ENCODE measurements at regions not wholly inside any gene's neighbourhood (a gene's known extent, or its start where the extent isn't known, plus 50 kb on each side); places are given as distances from the start of the nearest gene placed in this dataset.

GRCh38 chr14:101288436-101289229 is 272.7 kb upstream of the DIO3 start:
- no peaks in the 10 kb centered on the region for H3K9me3 Mint-ChIP-seq (ENCODE audit: low read depth)
- H3K4me3 Mint-ChIP-seq (ENCODE audit: low read depth) = no peak overlapping the region
- TF ChIP-seq, protein P1, sequence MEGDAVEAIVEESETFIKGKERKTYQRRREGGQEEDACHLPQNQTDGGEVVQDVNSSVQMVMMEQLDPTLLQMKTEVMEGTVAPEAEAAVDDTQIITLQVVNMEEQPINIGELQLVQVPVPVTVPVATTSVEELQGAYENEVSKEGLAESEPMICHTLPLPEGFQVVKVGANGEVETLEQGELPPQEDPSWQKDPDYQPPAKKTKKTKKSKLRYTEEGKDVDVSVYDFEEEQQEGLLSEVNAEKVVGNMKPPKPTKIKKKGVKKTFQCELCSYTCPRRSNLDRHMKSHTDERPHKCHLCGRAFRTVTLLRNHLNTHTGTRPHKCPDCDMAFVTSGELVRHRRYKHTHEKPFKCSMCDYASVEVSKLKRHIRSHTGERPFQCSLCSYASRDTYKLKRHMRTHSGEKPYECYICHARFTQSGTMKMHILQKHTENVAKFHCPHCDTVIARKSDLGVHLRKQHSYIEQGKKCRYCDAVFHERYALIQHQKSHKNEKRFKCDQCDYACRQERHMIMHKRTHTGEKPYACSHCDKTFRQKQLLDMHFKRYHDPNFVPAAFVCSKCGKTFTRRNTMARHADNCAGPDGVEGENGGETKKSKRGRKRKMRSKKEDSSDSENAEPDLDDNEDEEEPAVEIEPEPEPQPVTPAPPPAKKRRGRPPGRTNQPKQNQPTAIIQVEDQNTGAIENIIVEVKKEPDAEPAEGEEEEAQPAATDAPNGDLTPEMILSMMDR (IDR thresholded peaks at IDR 0.05; ENCODE audit: unreplicated experiment) = no peak
- DNase-seq (ENCODE audit: low spot score, unreplicated experiment) = no peak
- peaks cover 6% of the 10 kb centered on the region for H3K27me3 Mint-ChIP-seq
- peak overlapping the region; percentile 27 for H3K27ac Mint-ChIP-seq
- H3K4me1 Mint-ChIP-seq (ENCODE audit: low read depth) = peaks cover 16% of the 10 kb centered on the region
- no peaks in the 10 kb centered on the region for H3K36me3 Mint-ChIP-seq (ENCODE audit: insufficient read depth)

- TF ChIP-seq, protein P1 (IDR thresholded peaks at IDR 0.05; ENCODE audit: unreplicated experiment) = no peak
- Mint-ChIP-seq H3K4me1 (ENCODE audit: low read depth) (peaks cover 16% of the 10 kb centered on the region), H3K36me3 (ENCODE audit: insufficient read depth) (no peaks in the 10 kb centered on the region), H3K9me3 (ENCODE audit: low read depth) (no peaks in the 10 kb centered on the region), H3K27ac (no peak overlapping the region), H3K27me3 (peaks cover 6% of the 10 kb centered on the region), H3K4me3 (ENCODE audit: low read depth) (peak overlapping the region; percentile 4)
- DNase-seq (ENCODE audit: low spot score, unreplicated experiment) = no peak
Measured at GRCh38 chr14:101289230-101289690, 272.0 kb upstream of the DIO3 start.

DNA sequence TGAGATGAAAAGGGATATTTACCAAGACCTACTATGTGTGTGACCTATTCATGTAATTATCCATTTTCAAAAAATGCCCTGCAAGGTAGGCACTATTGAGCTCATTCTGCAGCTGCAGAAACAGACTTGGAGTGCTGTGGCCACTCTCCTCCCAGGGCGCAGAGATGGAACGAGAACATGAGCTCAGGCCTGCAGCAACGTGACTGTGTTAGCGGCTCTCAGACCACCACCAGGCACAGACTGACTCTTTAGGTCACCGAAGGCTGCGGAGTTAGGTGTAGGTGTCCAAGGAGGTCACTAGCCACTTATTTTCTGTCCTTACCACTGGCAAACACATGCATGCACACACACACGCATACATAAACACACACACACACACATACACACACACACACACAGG is 271.4 kb upstream of the DIO3 start:
- H3K36me3 Mint-ChIP-seq (ENCODE audit: insufficient read depth) = no peaks in the 10 kb centered on the region
- H3K4me1 Mint-ChIP-seq (ENCODE audit: low read depth) = peaks cover 16% of the 10 kb centered on the region
- no peak overlapping the region for H3K27ac Mint-ChIP-seq
- H3K4me3 Mint-ChIP-seq (ENCODE audit: low read depth) = no peak overlapping the region
- peaks cover 6% of the 10 kb centered on the region for H3K27me3 Mint-ChIP-seq
- TF ChIP-seq, protein P1 (IDR thresholded peaks at IDR 0.05; ENCODE audit: unreplicated experiment) = no peak
- H3K9me3 Mint-ChIP-seq (ENCODE audit: low read depth) = no peaks in the 10 kb centered on the region
- no peak for DNase-seq (ENCODE audit: low spot score, unreplicated experiment)

DNA sequence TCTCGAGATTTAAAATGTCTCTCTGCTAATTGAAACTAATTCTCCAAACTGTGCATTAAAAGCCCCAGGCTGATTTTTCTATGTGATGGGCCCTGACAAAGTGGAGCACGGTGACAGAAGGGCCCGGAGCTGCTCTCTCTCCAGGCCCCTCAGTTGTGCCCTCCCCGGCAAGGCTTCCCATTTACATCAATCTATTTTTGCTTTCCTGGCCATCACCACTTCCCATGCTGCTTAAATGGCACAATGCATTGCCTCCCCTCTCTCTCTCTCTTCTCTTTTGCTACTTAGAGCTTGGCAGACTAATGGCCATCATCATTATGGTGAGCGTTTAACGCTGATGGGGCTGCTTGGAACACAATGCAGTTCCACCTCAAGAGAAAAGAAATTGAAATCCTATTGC is 270.7 kb upstream of the DIO3 start:
- peaks cover 16% of the 10 kb centered on the region for H3K4me1 Mint-ChIP-seq (ENCODE audit: low read depth)
- H3K27me3 Mint-ChIP-seq = peaks cover 3% of the 10 kb centered on the region
- H3K4me3 Mint-ChIP-seq (ENCODE audit: low read depth) = no peak overlapping the region
- TF ChIP-seq, protein P1 (IDR thresholded peaks at IDR 0.05; ENCODE audit: unreplicated experiment) = no peak
- H3K27ac Mint-ChIP-seq = no peak overlapping the region
- H3K36me3 Mint-ChIP-seq (ENCODE audit: insufficient read depth) = peaks cover 1% of the 10 kb centered on the region
- peaks cover 2% of the 10 kb centered on the region for H3K9me3 Mint-ChIP-seq (ENCODE audit: low read depth)
- no peak for DNase-seq (ENCODE audit: low spot score, unreplicated experiment)

DNA sequence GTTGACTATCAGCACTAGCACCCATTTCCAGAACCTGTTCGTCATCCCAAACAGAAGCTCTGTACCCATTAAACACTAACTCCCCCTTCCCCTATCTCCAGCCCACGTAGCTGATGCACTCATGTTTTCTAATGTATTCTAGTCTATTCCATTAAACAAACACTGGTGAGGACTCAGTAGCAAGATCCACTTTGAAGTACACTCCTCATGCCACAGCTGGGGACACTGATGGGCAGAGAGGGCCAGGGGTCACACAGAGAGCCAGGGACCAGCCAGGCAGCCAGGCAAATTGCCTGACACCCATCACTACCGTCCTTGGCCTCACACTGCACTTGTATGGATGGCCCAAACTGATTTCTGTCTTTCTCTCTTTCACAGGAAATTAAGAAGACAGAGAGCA is 269.9 kb upstream of the DIO3 start:
- DNase-seq (ENCODE audit: low spot score, unreplicated experiment) = no peak
- peaks cover 10% of the 10 kb centered on the region for H3K9me3 Mint-ChIP-seq (ENCODE audit: low read depth)
- H3K36me3 Mint-ChIP-seq (ENCODE audit: insufficient read depth) = peaks cover 6% of the 10 kb centered on the region
- TF ChIP-seq, protein P1 (IDR thresholded peaks at IDR 0.05; ENCODE audit: unreplicated experiment) = no peak
- H3K27ac Mint-ChIP-seq = no peak overlapping the region
- no peak overlapping the region for H3K4me3 Mint-ChIP-seq (ENCODE audit: low read depth)
- H3K4me1 Mint-ChIP-seq (ENCODE audit: low read depth) = peaks cover 14% of the 10 kb centered on the region
- H3K27me3 Mint-ChIP-seq = peaks cover 3% of the 10 kb centered on the region

Data from progenitor cell of endocrine pancreas (in vitro differentiated cells).